Activated T-cell treated with anti-CD3 and anti-CD28 coated beads for 48 hours (primary cell): ENCODE measurements at regions not wholly inside any gene's neighbourhood (a gene's known extent, or its start where the extent isn't known, plus 50 kb on each side); places are given as distances from the start of the nearest gene placed in this dataset.

ENCODE experiments used
- DNase-seq: peaks from one replicate; pipeline ENCODE4 v3.0.0-alpha.2; 2020; ENCODE audit warnings: low read depth

GRCh38 chr14:54310851-54311228, 86.0 kb upstream of the CDKN3 start:
- no peak for DNase-seq

- DNase-seq: no peak
Measured at GRCh38 chr14:54312166-54312801, 84.5 kb upstream of the CDKN3 start.

- no peak for DNase-seq
Measured at GRCh38 chr14:54314365-54315104, 82.3 kb upstream of the CDKN3 start.

GRCh38 chr14:54316652-54317051, 80.2 kb upstream of the CDKN3 start:
- no peak for DNase-seq

GRCh38 chr14:54317391-54317790, 79.4 kb upstream of the CDKN3 start:
- no peak for DNase-seq

- no peak for DNase-seq
Measured at GRCh38 chr14:54322246-54322645, 74.6 kb upstream of the CDKN3 start.

- no peak for DNase-seq
Measured at GRCh38 chr14:54322701-54323337, 74.0 kb upstream of the CDKN3 start.

- DNase-seq: no peak
Measured at GRCh38 chr14:54325766-54326165, 71.0 kb upstream of the CDKN3 start.

- peak; percentile 2 for DNase-seq
Measured at GRCh38 chr14:54329082-54329695, 67.6 kb upstream of the CDKN3 start.

GRCh38 chr14:54330876-54331275, 65.9 kb upstream of the CDKN3 start:
- no peak for DNase-seq

GRCh38 chr14:54331516-54331915, 65.3 kb upstream of the CDKN3 start:
- no peak for DNase-seq

GRCh38 chr14:54332490-54332889, 64.3 kb upstream of the CDKN3 start:
- DNase-seq: no peak

- no peak for DNase-seq
Measured at GRCh38 chr14:54333511-54333910, 63.3 kb upstream of the CDKN3 start.

GRCh38 chr14:54335569-54336155, 61.1 kb upstream of the CDKN3 start:
- no peak for DNase-seq

- no peak for DNase-seq
Measured at GRCh38 chr14:54337314-54337713, 59.5 kb upstream of the CDKN3 start.

- DNase-seq: no peak
Measured at GRCh38 chr14:54338696-54339317, 58.0 kb upstream of the CDKN3 start.

GRCh38 chr14:54339771-54340170, 57.0 kb upstream of the CDKN3 start:
- DNase-seq: no peak

GRCh38 chr14:54342806-54343205, 54.0 kb upstream of the CDKN3 start:
- no peak for DNase-seq

- no peak for DNase-seq
Measured at GRCh38 chr14:54343272-54344121, 53.3 kb upstream of the CDKN3 start.

- DNase-seq: no peak
Measured at GRCh38 chr14:54344445-54344844, 52.4 kb upstream of the CDKN3 start.

GRCh38 chr14:54346257-54346656, 50.5 kb upstream of the CDKN3 start:
- no peak for DNase-seq
